OCI-LY3 (cell line): ENCODE measurements at regions not wholly inside any gene's neighbourhood (a gene's known extent, or its start where the extent isn't known, plus 50 kb on each side); places are given as distances from the start of the nearest gene placed in this dataset.

Experiments
- CTCF ChIP-seq: fragments of 200-600, 300-600 bp; sonication (generic); IDR thresholded peaks from 2 replicates; pipeline ENCODE4 v1.5.1; 2014; ENCODE audit warnings: antibody characterized with exemption, low read length, low read depth
- EZH2phosphoT487 ChIP-seq: fragments of 200-600 bp; shearing (Covaris generic); IDR thresholded peaks from 2 replicates; pipeline ENCODE4 v1.6.1; 2018; ENCODE audit warnings: antibody characterized with exemption, mixed run types, low read depth

- TF ChIP-seq CTCF (no peak), EZH2phosphoT487 (no peak)
These were observed 1015.5 kb upstream of the LRRN3 start for GRCh38 chr7:110075450-110075849.
